ENCODE measurements at regions not wholly inside any gene's neighbourhood (a gene's known extent, or its start where the extent isn't known, plus 50 kb on each side); places are given as distances from the start of the nearest gene placed in this dataset.

GRCh38 chr2:122244598-122245229 is 489.3 kb downstream of the TSN start:
- TF ChIP-seq CTCF (IDR thresholded peaks at IDR 0.05) (no peak), POLR2A (IDR thresholded peaks at IDR 0.05) (no peak)

All from Peyer's patch (tissue), 4 donors.